PC-9 (cell line): ENCODE measurements at regions not wholly inside any gene's neighbourhood (a gene's known extent, or its start where the extent isn't known, plus 50 kb on each side); places are given as distances from the start of the nearest gene placed in this dataset.

Experiments used
- BruUV-seq: library from RNA; stranded (reverse); fragments of 400-500 nt; replicated peaks from 2 replicates; lab custom pipeline; 2021; lab: Mats Ljungman, UMichigan
- CTCF ChIA-PET: fragments of 300-600 bp; sonication (Branson Sonifier 250); formaldehyde crosslinking; loops from one replicate; lab custom pipeline; 2022; ENCODE audit warnings: antibody characterized with exemption; lab: Charles Lee
- POLR2A ChIA-PET: fragments of 300-600 bp; sonication (Branson Sonifier 250); formaldehyde crosslinking; loops from one replicate; lab custom pipeline; 2022; ENCODE audit warnings: antibody characterized with exemption; ENCODE audit not compliant: unreplicated experiment; lab: Charles Lee
- DNase-seq, 2 experiments: peaks; one replicate each; pipeline versions ENCODE4 v3.0.0 to v3.0.0-alpha.2; 2015 to 2022; ENCODE audit warnings: mixed read lengths in 1 of 2
- H2AFZ ChIP-seq: fragments of 200-600 bp; sonication (generic); 2 replicates; pipeline ENCODE4 v1.8.1; 2017; ENCODE audit warnings: antibody characterized with exemption
- H3F3A ChIP-seq: fragments of 200-600 bp; sonication (generic); 2 replicates; pipeline ENCODE4 v1.8.1; 2017; ENCODE audit warnings: antibody characterized with exemption, mild to moderate bottlenecking, low read depth; ENCODE audit not compliant: insufficient read depth
- H3K27ac ChIP-seq: fragments of 200-600 bp; sonication (generic); 2 replicates; pipeline ENCODE4 v1.6.1; 2016; ENCODE audit warnings: mixed run types
- H3K27me3 ChIP-seq: fragments of 200-600 bp; sonication (generic); 2 replicates; pipeline ENCODE4 v1.6.1; 2016; ENCODE audit warnings: low read depth, mixed run types; ENCODE audit not compliant: insufficient read depth
- H3K36me3 ChIP-seq: fragments of 200-600 bp; sonication (generic); 2 replicates; pipeline ENCODE4 v1.6.1; 2016; ENCODE audit warnings: low read depth, mixed run types
- H3K4me1 ChIP-seq: fragments of 200-600 bp; sonication (generic); replicated peaks from 2 replicates; pipeline ENCODE4 v1.6.1; 2016; ENCODE audit warnings: mixed run types; ENCODE audit not compliant: insufficient read depth
- H3K4me2 ChIP-seq: fragments of 200-600 bp; sonication (generic); 2 replicates; pipeline ENCODE4 v1.6.1; 2017; ENCODE audit warnings: mixed run types
- H3K4me3 ChIP-seq: fragments of 200-600 bp; sonication (generic); 2 replicates; pipeline ENCODE4 v1.6.1; 2016; ENCODE audit warnings: mixed run types
- H3K79me2 ChIP-seq: fragments of 200-600 bp; sonication (generic); 2 replicates; pipeline ENCODE4 v1.6.1; 2017; ENCODE audit warnings: low read depth, mixed run types
- H3K9me2 ChIP-seq: fragments of 200-600 bp; sonication (generic); 2 replicates; pipeline ENCODE4 v1.8.1; 2017; ENCODE audit warnings: mild to moderate bottlenecking; ENCODE audit not compliant: insufficient read depth
- H3K9me3 ChIP-seq: fragments of 200-600 bp; sonication (generic); 2 replicates; pipeline ENCODE4 v1.8.1; 2016; ENCODE audit warnings: low read depth; ENCODE audit not compliant: insufficient read depth
- H4K20me1 ChIP-seq: fragments of 200-600 bp; sonication (generic); 2 replicates; pipeline ENCODE4 v1.8.1; 2017; ENCODE audit not compliant: insufficient read depth
- CTCF ChIP-seq: fragments of 200-600 bp; sonication (generic); conservative IDR thresholded peaks from 2 replicates; pipeline ENCODE4 v1.6.1; 2017; ENCODE audit warnings: mixed run types, antibody characterized with exemption, mild to moderate bottlenecking, moderate library complexity
- EZH2 ChIP-seq: fragments of 200-600 bp; sonication (generic); IDR thresholded peaks from 2 replicates; pipeline ENCODE4 v1.8.0; 2017; ENCODE audit warnings: antibody characterized with exemption, low read depth
- intact Hi-C: fragments of 100-400 bp; cut with micrococcal nuclease; formaldehyde crosslinking; loops from one replicate; pipeline ENCODE4 v1.10.0; 2022; ENCODE audit not compliant: unreplicated experiment

GRCh38 chr6:104159045-104159618, 700.6 kb downstream of the HACE1 start:
- no TSS peak for BruUV-seq
- no peak for TF ChIP-seq EZH2
- no peak for TF ChIP-seq CTCF
- Histone ChIP-seq H3K4me3 (no peak overlapping the region), H4K20me1 (no peaks in the 10 kb centered on the region), H3F3A (no peaks in the 10 kb centered on the region), H2AFZ (no peak overlapping the region), H3K4me1 (no peaks in the 10 kb centered on the region), H3K4me2 (no peak overlapping the region), H3K9me3 (no peaks in the 10 kb centered on the region), H3K79me2 (no peaks in the 10 kb centered on the region), H3K36me3 (no peaks in the 10 kb centered on the region), H3K9me2 (no peaks in the 10 kb centered on the region), H3K27ac (no peak overlapping the region), H3K27me3 (no peaks in the 10 kb centered on the region)
- CTCF ChIA-PET, result no interaction called here
- no peak for DNase-seq
- POLR2A ChIA-PET, result no interaction called here
- intact Hi-C loops, result no loop called here

GRCh38 chr6:104143757-104144156, 716.0 kb downstream of the HACE1 start:
- no peaks in the 10 kb centered on the region for H3K9me3 ChIP-seq
- BruUV-seq, result no TSS peak
- no peak for DNase-seq
- H3K9me2 ChIP-seq, result no peaks in the 10 kb centered on the region
- no peaks in the 10 kb centered on the region for H4K20me1 ChIP-seq
- H3K27me3 ChIP-seq, result no peaks in the 10 kb centered on the region
- H3K4me1 ChIP-seq, result no peaks in the 10 kb centered on the region
- H3K79me2 ChIP-seq, result no peaks in the 10 kb centered on the region
- intact Hi-C loops, result no loop called here
- no peak overlapping the region for H2AFZ ChIP-seq
- H3F3A ChIP-seq, result no peaks in the 10 kb centered on the region
- CTCF ChIA-PET, result no interaction called here
- POLR2A ChIA-PET, result no interaction called here
- H3K4me2 ChIP-seq, result no peak overlapping the region
- no peaks in the 10 kb centered on the region for H3K36me3 ChIP-seq
- no peak overlapping the region for H3K4me3 ChIP-seq
- H3K27ac ChIP-seq, result no peak overlapping the region
- TF ChIP-seq EZH2 (no peak), CTCF (no peak)

- Histone ChIP-seq H3K4me3 (no peak overlapping the region), H3K79me2 (no peaks in the 10 kb centered on the region), H3F3A (no peaks in the 10 kb centered on the region), H3K4me1 (no peaks in the 10 kb centered on the region), H3K9me2 (no peaks in the 10 kb centered on the region), H3K4me2 (no peak overlapping the region), H4K20me1 (no peaks in the 10 kb centered on the region), H2AFZ (no peak overlapping the region), H3K9me3 (no peaks in the 10 kb centered on the region), H3K36me3 (no peaks in the 10 kb centered on the region), H3K27me3 (no peaks in the 10 kb centered on the region), H3K27ac (no peak overlapping the region)
- POLR2A ChIA-PET, result no interaction called here
- CTCF ChIA-PET, result no interaction called here
- no TSS peak for BruUV-seq
- intact Hi-C loops, result no loop called here
- TF ChIP-seq CTCF, result no peak
- TF ChIP-seq EZH2, result no peak
- no peak for DNase-seq
Observed at GRCh38 chr6:104134876-104135275, 724.8 kb downstream of the HACE1 start.
